D721Med (cell line): ENCODE measurements at regions not wholly inside any gene's neighbourhood (a gene's known extent, or its start where the extent isn't known, plus 50 kb on each side); places are given as distances from the start of the nearest gene placed in this dataset.

Experiments
- DNase-seq: peaks from one replicate; pipeline ENCODE4 v3.0.0; 2011; ENCODE audit warnings: low spot score; ENCODE audit not compliant: insufficient read length
- FAIRE-seq: peaks from 2 replicates; lab custom pipeline; 2011; peaks lifted over from hg19 to GRCh38; lab: Jason Lieb, UNC
- CTCF ChIP-seq: IDR thresholded peaks from 2 replicates; pipeline ENCODE4 v1.5.1; 2012; ENCODE audit warnings: mild to moderate bottlenecking, control low read depth; ENCODE audit not compliant: insufficient read depth; ENCODE audit errors: missing control alignments

DNA sequence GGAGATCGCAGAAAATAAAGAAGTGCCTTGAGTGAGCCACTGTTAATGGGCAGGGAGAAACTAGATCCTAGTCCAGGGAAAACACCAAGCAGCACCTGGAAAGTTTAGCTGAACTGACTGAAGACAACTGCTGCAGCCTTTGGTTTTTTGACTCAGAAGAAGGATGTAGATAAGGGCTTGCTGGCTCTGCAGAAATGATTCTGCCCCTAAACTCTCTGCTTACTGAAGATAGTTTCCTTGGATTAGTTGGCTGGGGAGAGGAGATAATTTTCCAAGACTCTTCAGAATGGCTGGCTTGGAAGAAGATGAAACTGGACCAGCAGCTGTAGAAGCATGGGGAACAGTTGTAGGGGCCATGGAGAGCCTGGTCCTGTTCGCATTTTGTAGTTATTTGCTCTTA lies 471.8 kb downstream of the KDM4C start:
- DNase-seq: no peak

GRCh38 chr9:7228726-7229125 lies 471.0 kb downstream of the KDM4C start:
- TF ChIP-seq CTCF: no peak
- FAIRE-seq: no peak
- DNase-seq: no peak

More for the DNA sequence above, 471.8 kb downstream of the KDM4C start:
- FAIRE-seq: no peak
- no peak for TF ChIP-seq CTCF

- no peak for FAIRE-seq
- DNase-seq: no peak
- no peak for TF ChIP-seq CTCF
Measured at GRCh38 chr9:7227951-7228350, 470.2 kb downstream of the KDM4C start.

- DNase-seq (no peak), FAIRE-seq (no peak)
- no peak for TF ChIP-seq CTCF
Measured at GRCh38 chr9:7226007-7226640, 468.4 kb downstream of the KDM4C start.
